Coronary artery (tissue), 2 donors: ENCODE measurements at regions not wholly inside any gene's neighbourhood (a gene's known extent, or its start where the extent isn't known, plus 50 kb on each side); places are given as distances from the start of the nearest gene placed in this dataset.

Source experiments
- DNase-seq: peaks from one replicate; pipeline ENCODE4 v3.0.0-alpha.2; 2017; ENCODE audit warnings: low spot score
- H3K27ac ChIP-seq, 2 donors: fragments of 200-600 bp; sonication (generic); one replicate each; pipeline ENCODE4 v1.5.1; 2016 to 2019
- H3K4me3 ChIP-seq: fragments of 200-600 bp; sonication (generic); 2 replicates; pipeline ENCODE4 v1.5.1; 2016; ENCODE audit warnings: mild to moderate bottlenecking, moderate library complexity
- CTCF ChIP-seq: fragments of 200-600 bp; sonication (generic); IDR thresholded peaks from one replicate; pipeline ENCODE4 v1.5.1; 2019; ENCODE audit warnings: antibody characterized with exemption

GRCh38 chr16:66006485-66006884, 360.0 kb upstream of the CDH5 start:
- no peak for TF ChIP-seq CTCF
- Histone ChIP-seq H3K27ac (no peak overlapping the region), H3K4me3 (no peak overlapping the region)
- no peak for DNase-seq

DNA sequence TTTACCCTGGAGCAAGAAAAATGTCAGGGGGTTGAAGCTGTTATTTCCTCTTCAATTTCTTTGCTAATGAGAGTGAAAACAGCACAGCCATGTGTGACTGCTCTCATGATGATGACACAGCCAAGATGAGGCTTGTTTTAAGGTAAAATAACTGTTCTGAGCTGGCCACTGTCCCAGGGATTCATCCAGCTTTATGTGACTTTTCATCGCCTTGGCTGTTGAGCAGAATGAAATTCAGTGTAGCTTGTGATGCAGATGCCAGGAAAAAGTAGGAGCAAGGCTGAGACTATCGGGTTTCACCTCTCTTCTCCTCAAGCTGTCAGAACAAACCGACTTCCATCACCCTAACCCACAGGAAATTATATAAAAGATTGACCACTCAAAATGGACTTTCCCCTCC, 361.8 kb upstream of the CDH5 start:
- Histone ChIP-seq H3K4me3 (no peak overlapping the region), H3K27ac (no peak overlapping the region)
- no peak for DNase-seq
- TF ChIP-seq CTCF, result no peak

DNA sequence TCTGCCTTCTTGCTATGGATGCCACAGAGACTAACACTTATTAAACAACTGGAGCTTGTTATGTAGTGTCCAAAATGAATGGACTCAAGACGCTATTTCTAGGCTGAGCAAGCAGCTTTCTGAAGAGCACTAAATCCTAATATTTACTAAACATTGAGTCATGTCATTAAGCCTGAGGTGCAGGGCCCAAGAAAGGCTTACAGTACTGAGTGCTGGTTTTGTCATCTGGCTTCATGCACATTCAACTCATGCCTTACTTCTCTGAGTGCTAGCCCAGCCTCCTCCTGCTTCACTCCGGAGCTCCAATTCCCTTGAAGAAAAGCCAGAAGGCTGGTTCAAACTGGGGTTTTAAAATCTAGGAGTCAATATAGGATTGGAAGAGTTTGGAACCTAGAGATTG, 363.3 kb upstream of the CDH5 start:
- DNase-seq, result no peak
- TF ChIP-seq CTCF, result no peak
- H3K4me3 ChIP-seq, result no peak overlapping the region
- H3K27ac ChIP-seq, result no peak overlapping the region

- no peak for DNase-seq
- Histone ChIP-seq H3K4me3 (no peak overlapping the region), H3K27ac (no peak overlapping the region)
- no peak for TF ChIP-seq CTCF
These were observed 363.9 kb upstream of the CDH5 start for GRCh38 chr16:66002601-66003000.

DNA sequence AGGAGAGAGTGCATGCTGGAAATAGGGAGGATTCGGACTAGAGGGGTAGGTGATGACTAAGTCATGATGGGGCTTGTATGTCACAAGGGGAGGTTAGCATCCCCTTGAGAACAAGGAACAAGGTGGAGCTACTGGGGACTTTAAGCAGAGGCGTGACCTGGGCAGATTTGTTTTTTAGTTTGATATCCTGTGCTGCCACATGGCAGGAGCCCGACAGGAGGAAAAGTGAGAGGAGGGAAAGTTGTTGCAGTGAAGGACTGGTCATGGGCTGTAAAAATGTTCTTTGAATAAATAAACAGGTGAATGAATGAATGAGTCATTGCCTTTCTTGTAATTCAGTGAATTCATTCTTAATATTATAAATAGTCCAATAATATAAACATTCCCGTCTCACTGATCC, 365.1 kb upstream of the CDH5 start:
- Histone ChIP-seq H3K4me3 (no peak overlapping the region), H3K27ac (no peak overlapping the region)
- DNase-seq, result no peak
- TF ChIP-seq CTCF, result no peak

DNA sequence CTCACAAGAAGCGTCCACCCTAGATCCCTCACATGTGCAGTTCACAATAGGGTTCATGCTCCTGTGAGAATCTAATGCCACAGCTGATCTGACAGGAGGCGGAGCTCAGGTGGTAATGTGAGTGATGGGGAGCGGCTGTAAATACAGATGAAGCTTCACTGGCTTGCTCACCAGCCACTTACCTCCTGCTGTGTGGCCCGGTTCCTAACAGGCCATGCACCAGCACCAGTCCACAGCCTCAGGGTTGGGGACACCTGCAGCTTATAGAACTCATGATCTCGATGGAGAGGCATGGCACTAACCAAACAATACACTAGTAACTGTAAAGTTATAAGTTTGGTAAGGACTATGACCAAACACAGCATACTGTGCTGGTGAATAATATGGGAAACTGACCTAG, 368.0 kb upstream of the CDH5 start:
- no peak for TF ChIP-seq CTCF

DNA sequence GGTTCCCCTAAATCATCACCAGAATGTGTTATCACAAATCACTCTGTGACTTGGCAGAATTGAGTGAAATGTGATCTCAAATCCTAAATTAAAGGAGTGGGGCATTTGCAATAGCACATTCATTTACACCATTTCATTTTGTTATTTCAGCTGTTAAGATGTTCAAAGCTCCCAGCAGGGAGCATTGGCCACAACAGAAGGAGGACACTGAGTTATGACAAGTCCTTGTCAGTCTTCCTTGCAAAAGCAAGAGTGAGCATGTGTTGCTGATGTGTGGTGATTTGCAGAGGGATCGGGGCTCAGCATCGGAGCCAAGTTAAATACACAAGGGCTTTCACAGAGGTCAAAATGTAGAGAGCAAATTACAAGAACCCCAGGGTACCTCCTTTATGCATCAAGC, 372.2 kb upstream of the CDH5 start:
- DNase-seq, result no peak
- no peak overlapping the region for H3K4me3 ChIP-seq
- no peak overlapping the region for H3K27ac ChIP-seq
- TF ChIP-seq CTCF, result no peak

More for the DNA sequence above, 368.0 kb upstream of the CDH5 start:
- Histone ChIP-seq H3K27ac (no peak overlapping the region), H3K4me3 (no peak overlapping the region)
- no peak for DNase-seq
